Right lobe of liver (tissue), 6 donors: ENCODE measurements at regions not wholly inside any gene's neighbourhood (a gene's known extent, or its start where the extent isn't known, plus 50 kb on each side); places are given as distances from the start of the nearest gene placed in this dataset.

ENCODE experiments used
- ATAC-seq, 4 donors: fragments of 200-7000 bp; cut with Tn5 transposase; one replicate each; pipeline ENCODE4 v1.9.1; 2020; ENCODE audit warnings: mild to moderate bottlenecking in 4 of 4, moderate library complexity in 4 of 4
- DNase-seq, 3 donors: peaks; one replicate each; pipeline ENCODE4 v3.0.0-alpha.2; 2020
- H3K27ac ChIP-seq, 3 donors: fragments of 200-600 bp; one replicate each; pipeline ENCODE4 v1.8.0; 2022
- H3K27me3 ChIP-seq, 2 donors: fragments of 200-600 bp; one replicate each; pipeline ENCODE4 v1.8.0; 2022
- H3K36me3 ChIP-seq, 4 donors: fragments of 200-600 bp; sonication (generic) in 1 of 4; one replicate each; pipeline versions ENCODE4 v1.5.1 to v1.8.0; 2017 to 2022; ENCODE audit warnings: control low read depth in 1 of 4
- H3K4me1 ChIP-seq, 4 donors: fragments of 200-600 bp; sonication (generic) in 1 of 4; one replicate each; pipeline versions ENCODE4 v1.5.1 to v1.8.0; 2017 to 2022; ENCODE audit warnings: control low read depth in 1 of 4
- H3K4me3 ChIP-seq, 3 donors: fragments of 200-600 bp; one replicate each; pipeline ENCODE4 v1.8.0; 2022
- H3K9me3 ChIP-seq, 4 donors: fragments of 200-600 bp; sonication (generic) in 1 of 4; one replicate each; pipeline versions ENCODE4 v1.5.1 to v1.8.0; 2017 to 2022; ENCODE audit warnings: control low read depth in 1 of 4
- POLR2A ChIP-seq: fragments of 450-650 bp; IDR thresholded peaks from one replicate; pipeline ENCODE4 v1.6.1; 2017; ENCODE audit warnings: antibody characterized with exemption, mild to moderate bottlenecking
- WGBS: methylation state at CpG from one replicate; pipeline ENCODE4 v1.1.6; 2018; ENCODE audit warnings: low coverage, low lambda C conversion rate; ENCODE audit not compliant: insufficient coverage; ENCODE audit errors: missing lambda C conversion rate; 5-methylcytosine and 5-hydroxymethylcytosine counted together
- intact Hi-C, 2 donors: fragments of 100-400 bp; cut with DNase I; formaldehyde crosslinking; loops; one replicate each; pipeline versions ENCODE4 v1.11.2 to v1.14.1; 2022
- TF ChIP-seq, protein P1 (sequence below), 4 donors: fragments of 200-600 bp in 3 of 4; fragments of 450-650 bp in 1 of 4; IDR thresholded peaks; one replicate each; pipeline versions ENCODE4 v1.5.1 to v1.8.0; 2016 to 2022; ENCODE audit warnings: antibody characterized with exemption in 4 of 4, mild to moderate bottlenecking in 2 of 4
- donor health status: DM: no; HTN: yes; CAD: no.
- donor health status: DM: no; HTN: no; CAD: no.
- donor health status: DM: no; HTN: no; CAD: no.
- donor health status: DM: no; HTN: yes; CAD: no.
- donor health status: DM: no; HTN: yes; CAD: no.

DNA sequence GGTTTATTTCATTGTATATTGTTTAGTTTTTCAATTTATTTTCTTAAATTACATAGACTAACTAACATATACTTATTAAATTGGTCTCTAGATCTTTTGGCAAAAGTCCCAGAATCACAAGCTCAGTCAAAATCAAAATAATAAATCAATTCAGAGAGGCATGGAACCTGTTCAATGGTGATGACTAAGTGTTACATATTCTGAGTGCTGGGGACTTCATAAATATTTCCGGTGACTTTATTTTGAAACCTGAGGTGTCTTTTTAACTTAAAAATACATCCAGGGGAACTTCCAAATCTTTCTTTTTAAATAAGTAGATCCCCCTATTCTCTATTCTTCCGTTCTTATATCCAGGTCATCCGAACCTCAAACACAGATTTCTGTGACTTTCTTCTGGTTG, 89.6 kb upstream of the ZNF804B start:
- whole genome bisulfite sequencing: 41% methylated on average over 3 of the region's 3 CpGs
- Histone ChIP-seq H3K27ac (no peak overlapping the region), H3K4me1 (no peaks in the 10 kb centered on the region), H3K27me3 (no peaks in the 10 kb centered on the region), H3K4me3 (no peak overlapping the region), H3K36me3 (no peaks in the 10 kb centered on the region), H3K9me3 (no peaks in the 10 kb centered on the region)
- TF ChIP-seq, protein P1, sequence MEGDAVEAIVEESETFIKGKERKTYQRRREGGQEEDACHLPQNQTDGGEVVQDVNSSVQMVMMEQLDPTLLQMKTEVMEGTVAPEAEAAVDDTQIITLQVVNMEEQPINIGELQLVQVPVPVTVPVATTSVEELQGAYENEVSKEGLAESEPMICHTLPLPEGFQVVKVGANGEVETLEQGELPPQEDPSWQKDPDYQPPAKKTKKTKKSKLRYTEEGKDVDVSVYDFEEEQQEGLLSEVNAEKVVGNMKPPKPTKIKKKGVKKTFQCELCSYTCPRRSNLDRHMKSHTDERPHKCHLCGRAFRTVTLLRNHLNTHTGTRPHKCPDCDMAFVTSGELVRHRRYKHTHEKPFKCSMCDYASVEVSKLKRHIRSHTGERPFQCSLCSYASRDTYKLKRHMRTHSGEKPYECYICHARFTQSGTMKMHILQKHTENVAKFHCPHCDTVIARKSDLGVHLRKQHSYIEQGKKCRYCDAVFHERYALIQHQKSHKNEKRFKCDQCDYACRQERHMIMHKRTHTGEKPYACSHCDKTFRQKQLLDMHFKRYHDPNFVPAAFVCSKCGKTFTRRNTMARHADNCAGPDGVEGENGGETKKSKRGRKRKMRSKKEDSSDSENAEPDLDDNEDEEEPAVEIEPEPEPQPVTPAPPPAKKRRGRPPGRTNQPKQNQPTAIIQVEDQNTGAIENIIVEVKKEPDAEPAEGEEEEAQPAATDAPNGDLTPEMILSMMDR (IDR thresholded peaks at IDR 0.05): no peak
- no peak for TF ChIP-seq POLR2A
- intact Hi-C loops: no loop called here
- DNase-seq: no peak
- ATAC-seq: no peak

DNA sequence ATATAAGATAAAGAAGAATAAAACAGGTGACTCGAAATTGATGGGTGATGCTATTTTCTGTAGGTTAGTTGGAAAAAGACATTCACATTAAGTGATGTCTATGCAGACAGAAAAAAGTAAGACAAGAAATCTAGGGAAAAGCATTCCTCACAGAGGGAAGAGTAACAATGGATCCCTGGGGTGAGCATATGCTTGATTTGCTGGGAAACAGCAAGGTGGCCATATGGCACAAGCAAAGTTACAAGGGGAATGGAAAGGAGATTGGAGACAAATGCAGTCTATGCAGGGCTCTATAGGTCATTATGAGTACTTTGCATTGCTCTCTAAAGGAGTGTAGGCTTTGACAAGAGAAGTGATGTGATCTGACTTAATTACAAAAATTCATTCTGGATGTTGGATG, 90.9 kb upstream of the ZNF804B start:
- no peak overlapping the region for H3K4me3 ChIP-seq
- no peaks in the 10 kb centered on the region for H3K4me1 ChIP-seq
- H3K27me3 ChIP-seq: no peaks in the 10 kb centered on the region
- intact Hi-C loops: no loop called here
- no peaks in the 10 kb centered on the region for H3K9me3 ChIP-seq
- no peaks in the 10 kb centered on the region for H3K36me3 ChIP-seq
- 25% methylated on average over 1 of the region's 1 CpG for WGBS
- DNase-seq: no peak
- no peak for ATAC-seq
- no peak overlapping the region for H3K27ac ChIP-seq
- TF ChIP-seq, protein P1 (IDR thresholded peaks at IDR 0.05): no peak
- no peak for TF ChIP-seq POLR2A

DNA sequence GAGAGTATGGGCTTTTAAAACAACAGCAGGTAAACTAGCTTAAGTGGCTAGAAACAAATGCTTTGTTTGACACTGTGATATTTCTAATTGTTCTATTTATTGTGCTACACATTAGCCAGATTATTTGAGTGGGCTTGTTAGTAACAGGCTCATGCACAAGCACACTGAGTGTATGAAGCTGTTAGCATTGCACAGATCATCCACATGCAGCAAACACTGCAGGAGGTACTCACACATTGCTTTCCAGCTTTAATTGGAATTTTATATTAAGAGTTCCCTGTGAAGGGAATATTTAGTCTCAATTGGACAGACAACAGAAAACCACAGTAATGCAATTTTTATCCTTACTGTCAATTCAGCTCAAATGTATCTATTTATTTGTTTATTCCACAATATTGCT, 92.9 kb upstream of the ZNF804B start:
- no peak for TF ChIP-seq POLR2A
- TF ChIP-seq, protein P1 (IDR thresholded peaks at IDR 0.05): no peak
- Histone ChIP-seq H3K4me3 (no peak overlapping the region), H3K36me3 (no peaks in the 10 kb centered on the region), H3K9me3 (no peaks in the 10 kb centered on the region), H3K27ac (no peak overlapping the region), H3K4me1 (no peaks in the 10 kb centered on the region), H3K27me3 (no peaks in the 10 kb centered on the region)
- ATAC-seq (no peak), DNase-seq (no peak)
- intact Hi-C loops: no loop called here

DNA sequence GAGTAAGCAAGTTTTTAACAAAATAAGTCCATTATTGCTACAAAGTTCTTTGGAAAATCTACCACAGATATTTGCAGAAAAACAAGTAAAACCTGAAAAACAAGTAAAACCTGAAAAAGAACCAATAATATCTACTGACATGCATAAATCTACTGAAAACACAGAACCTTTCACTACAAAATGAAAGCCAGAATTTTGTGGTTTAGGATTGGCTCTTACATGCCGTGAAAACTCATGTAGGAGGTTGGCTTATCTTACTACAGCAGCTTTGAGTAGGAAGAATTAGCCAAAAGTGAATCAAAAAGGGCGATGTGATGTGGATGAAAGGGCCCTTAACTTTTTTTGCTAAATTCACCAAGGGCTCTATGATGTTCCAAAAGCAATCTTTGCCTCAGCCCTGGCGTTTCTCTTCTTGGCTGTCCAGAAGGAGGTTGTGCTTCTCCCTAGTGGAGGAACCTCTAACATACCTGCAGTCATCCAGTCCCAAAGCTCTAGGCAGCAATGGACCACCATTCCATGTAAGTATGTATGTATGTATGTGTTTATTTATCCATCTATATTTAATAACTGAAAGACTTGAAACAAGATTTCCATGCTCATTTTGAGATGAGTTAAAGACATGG, 93.5 kb upstream of the ZNF804B start:
- H3K9me3 ChIP-seq: no peaks in the 10 kb centered on the region
- DNase-seq: no peak
- no peak overlapping the region for H3K27ac ChIP-seq
- WGBS: 35% methylated on average over 3 of the region's 3 CpGs
- TF ChIP-seq, protein P1 (IDR thresholded peaks at IDR 0.05): no peak
- no peak overlapping the region for H3K4me3 ChIP-seq
- no peak for ATAC-seq
- H3K27me3 ChIP-seq: no peaks in the 10 kb centered on the region
- H3K4me1 ChIP-seq: no peaks in the 10 kb centered on the region
- H3K36me3 ChIP-seq: no peaks in the 10 kb centered on the region
- intact Hi-C loops: no loop called here
